ENCODE measurements at regions not wholly inside any gene's neighbourhood (a gene's known extent, or its start where the extent isn't known, plus 50 kb on each side); places are given as distances from the start of the nearest gene placed in this dataset.

GRCh38 chr5:39489263-39489662 is 64.5 kb upstream of the DAB2 start:
- DNase-seq: no peak

- no peak for DNase-seq
Observed at GRCh38 chr5:39486790-39487189, 62.0 kb upstream of the DAB2 start.

GRCh38 chr5:39486361-39486760 is 61.6 kb upstream of the DAB2 start:
- DNase-seq: no peak

GRCh38 chr5:39485079-39485478 is 60.3 kb upstream of the DAB2 start:
- no peak for DNase-seq

- DNase-seq: no peak
Observed at GRCh38 chr5:39484673-39485072, 59.9 kb upstream of the DAB2 start.

GRCh38 chr5:39482098-39482497 is 57.3 kb upstream of the DAB2 start:
- DNase-seq: no peak

- DNase-seq: no peak
Observed at GRCh38 chr5:39479537-39479936, 54.8 kb upstream of the DAB2 start.

GRCh38 chr5:39478863-39479262 is 54.1 kb upstream of the DAB2 start:
- no peak for DNase-seq

GRCh38 chr5:39476843-39477220 is 52.1 kb upstream of the DAB2 start:
- DNase-seq: no peak

- DNase-seq: no peak
Observed at GRCh38 chr5:39475881-39476842, 51.4 kb upstream of the DAB2 start.

- no peak for DNase-seq
Observed at GRCh38 chr5:39475159-39475571, 50.4 kb upstream of the DAB2 start.

Measured in amygdala (tissue), 56 donors.